ENCODE measurements at regions not wholly inside any gene's neighbourhood (a gene's known extent, or its start where the extent isn't known, plus 50 kb on each side); places are given as distances from the start of the nearest gene placed in this dataset.

DNA sequence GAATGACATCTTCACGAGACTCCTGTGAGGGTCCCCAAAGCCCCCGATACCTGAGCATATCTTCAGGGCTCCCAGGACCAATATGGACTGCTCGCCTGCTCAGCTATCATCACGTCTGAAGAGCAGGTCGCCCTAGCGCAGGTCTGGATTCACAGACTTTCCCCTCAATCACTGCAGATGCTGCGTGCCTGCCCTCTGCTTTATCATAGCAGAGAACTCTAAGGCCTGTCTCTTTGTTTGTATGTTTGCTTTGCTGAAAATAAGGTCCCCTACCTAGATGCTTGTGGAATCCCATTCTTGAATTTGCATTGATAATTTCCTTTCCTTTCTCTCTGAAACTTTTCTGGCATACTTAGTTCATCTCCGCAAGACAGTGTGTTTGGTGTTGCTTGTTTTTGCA is 140.3 kb upstream of the NSMCE3 start:
- no peak for ATAC-seq

DNA sequence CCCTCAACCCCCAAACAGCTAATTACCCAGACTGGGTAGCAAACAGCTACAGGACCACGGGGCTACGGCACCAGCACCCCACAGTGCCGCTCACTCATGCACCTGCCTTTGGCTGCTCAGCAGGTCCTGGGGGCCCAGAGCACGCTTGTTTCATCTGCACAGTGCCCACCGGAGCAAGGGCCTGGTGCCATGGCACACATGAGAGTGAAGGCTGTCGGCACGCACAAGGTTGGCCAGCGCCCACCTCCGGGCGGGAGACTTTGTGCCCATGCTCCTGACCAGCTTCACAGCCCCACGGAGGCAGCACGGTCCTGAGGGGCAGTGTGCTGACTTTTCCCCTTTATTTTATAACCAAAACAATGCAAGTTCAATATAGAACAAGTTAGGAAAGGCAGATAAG is 135.9 kb upstream of the NSMCE3 start:
- ATAC-seq: no peak
- intact Hi-C loops (cut with DNase I): no loop called here
- no peak for DNase-seq

More for the DNA sequence above, 140.3 kb upstream of the NSMCE3 start:
- intact Hi-C loops (cut with DNase I): no loop called here
- no peak for DNase-seq

DNA sequence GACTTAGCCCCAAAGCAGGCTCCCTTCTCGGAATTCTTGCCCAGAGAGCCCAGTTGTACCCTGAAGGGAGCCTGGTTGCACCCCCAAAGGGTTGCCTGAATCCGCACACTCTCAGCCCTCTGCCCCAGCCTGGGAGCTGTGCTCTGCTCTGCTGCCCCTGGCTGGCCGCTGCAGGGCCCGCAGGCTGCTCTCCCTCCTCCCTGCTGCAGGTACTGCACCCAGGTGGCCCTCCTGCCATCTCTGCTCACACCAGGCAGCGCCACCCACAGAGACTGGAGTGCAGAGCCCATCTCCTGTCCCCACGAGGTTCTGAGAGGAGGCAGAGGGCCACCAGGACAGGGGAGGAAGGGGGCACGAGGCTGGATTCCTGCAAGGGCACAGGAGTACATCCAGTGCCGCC is 134.2 kb upstream of the NSMCE3 start:
- ATAC-seq (no peak), DNase-seq (no peak)
- intact Hi-C loops (cut with DNase I): no loop called here

DNA sequence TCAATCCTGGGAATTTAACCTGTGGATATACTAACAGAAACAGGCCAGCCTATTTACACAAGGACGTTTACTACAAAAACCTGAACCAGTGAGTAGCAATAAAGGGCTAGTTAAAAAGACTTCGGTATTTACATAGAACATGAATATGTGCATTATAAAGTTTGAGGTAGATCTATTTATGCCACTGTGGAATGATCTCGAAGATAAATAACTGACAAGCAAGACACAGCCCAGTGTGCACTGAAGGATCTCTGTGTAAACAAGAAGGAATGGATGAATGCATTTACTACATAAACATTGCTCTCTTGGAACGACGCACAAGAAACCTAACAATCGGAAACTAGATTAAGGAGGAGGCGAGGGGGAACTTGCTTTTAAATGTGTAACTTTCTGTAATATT is 132.0 kb upstream of the NSMCE3 start:
- DNase-seq (no peak), ATAC-seq (no peak)
- intact Hi-C loops (cut with DNase I): no loop called here

DNA sequence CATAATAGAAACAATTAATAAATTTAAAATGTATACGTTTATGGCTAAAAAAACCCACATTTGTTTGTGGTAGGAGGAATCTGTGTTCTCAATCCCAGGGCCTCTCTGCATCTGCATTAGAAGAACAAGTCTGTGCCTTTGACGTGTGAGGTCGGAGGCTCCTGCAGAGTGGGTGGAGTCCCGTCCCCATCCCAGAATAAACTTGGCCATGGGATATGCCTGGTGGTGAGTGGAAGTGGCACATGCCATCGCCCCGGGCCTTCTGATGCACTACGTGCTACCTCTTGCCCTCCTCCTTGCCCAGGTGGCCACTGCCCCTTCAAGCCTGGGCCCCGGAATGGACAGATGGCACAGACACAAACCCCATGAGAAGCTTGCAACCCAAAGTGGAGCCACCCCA is 131.1 kb upstream of the NSMCE3 start:
- intact Hi-C loops (cut with DNase I): no loop called here
- DNase-seq (no peak), ATAC-seq (no peak)

DNA sequence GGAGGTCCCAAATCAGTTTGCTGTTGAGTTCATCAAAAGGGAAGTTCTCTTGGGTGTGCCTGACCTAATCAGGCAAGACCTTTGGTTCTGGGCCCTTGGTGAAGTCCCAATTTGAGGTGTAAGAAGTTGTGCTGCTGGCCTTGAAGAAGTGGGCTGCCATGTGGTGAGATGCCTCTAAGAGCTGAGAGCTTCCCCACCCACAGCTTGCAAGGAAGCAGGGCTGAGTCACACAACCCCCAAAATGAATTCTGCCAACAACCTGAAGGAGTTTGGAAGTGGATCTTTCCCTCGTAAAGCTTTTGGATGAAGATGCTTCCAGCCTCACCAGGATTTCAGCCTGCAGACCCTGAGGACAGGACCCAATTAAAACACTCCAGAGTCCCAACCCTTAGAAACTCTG is 129.3 kb upstream of the NSMCE3 start:
- ATAC-seq (no peak), DNase-seq (no peak)
- intact Hi-C loops (cut with DNase I): loop anchor here in 1 of 2 donors (10.0 kb wide), 1 partner anchor 54 kb away; no protein-coding TSS in a partner anchor

DNA sequence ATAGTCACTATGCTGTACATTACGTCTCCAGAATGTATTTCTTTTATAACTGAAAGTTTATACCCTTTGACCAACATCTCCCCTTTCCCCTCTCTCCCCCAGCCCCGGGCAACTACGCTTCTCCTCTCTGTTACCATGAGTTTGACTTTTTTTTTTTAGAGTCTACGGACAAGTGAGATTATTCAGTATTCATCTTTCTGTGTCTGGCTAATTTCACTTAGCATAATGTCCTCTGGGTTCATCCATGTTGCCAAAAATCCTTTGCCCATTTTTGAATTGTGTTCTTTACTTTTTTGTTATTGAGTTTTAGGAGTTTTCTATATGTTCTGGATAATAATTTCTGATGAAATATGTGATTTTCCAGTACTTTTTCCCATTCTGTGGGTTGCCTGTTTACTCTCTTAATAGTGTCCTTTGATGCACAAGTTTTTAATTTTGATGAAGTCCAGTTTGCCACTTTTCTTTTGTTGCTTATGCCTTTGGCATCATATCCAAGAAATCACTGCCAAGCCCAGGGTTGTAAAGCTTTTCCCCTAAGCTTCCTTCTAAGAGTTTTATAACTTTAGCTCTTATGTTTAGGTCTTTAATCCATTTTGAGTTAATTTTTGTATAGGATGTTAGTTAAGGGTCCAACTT is 126.7 kb upstream of the NSMCE3 start:
- DNase-seq: no peak
- intact Hi-C loops (cut with DNase I): loop anchor here in 1 of 2 donors (10.0 kb wide), 1 partner anchor 51 kb away; no protein-coding TSS in a partner anchor
- no peak for ATAC-seq

DNA sequence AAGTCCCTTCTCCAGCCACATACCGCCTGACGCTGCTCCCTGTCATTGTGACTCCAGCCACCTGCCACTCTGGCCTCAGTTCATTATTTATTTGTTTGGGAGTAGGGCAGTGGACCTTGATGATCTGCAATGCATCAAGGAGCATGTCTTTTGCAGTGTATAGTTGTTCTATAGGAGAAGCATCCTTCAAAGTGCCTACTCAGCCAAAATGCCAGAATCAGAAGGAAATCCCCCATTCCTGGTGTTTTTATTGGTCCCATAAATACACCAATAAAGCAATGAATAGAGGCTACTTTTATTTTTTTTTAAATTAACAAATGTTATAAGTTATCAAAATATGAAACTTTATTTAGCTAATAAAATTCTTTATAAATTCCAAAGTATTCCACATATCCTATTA is 123.8 kb upstream of the NSMCE3 start:
- intact Hi-C loops (cut with DNase I): loop anchor here in 1 of 2 donors (10.0 kb wide), 1 partner anchor 49 kb away; no protein-coding TSS in a partner anchor
- DNase-seq (no peak), ATAC-seq (no peak)

DNA sequence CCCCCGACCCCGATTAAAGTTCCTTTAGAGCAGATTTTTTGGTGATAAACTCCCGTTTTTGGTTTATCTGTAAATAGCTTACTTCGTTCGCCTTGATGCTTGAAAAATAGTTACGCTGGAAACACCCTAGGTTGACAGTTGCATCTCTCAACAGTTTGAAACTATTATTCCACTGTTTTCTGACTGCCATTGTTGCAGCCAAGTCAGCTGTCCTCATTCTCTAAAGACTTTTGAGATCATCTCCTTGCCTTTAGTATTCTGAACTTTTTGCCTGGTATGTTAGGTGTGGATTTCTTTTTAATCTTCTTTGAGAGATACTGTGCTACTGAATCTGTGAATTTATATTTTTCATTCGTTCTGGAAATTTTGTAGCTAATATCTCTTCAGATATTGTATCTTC is 122.7 kb upstream of the NSMCE3 start:
- ATAC-seq: no peak
- intact Hi-C loops (cut with DNase I): loop anchor here in 1 of 2 donors (10.0 kb wide), 1 partner anchor 48 kb away; no protein-coding TSS in a partner anchor
- DNase-seq: no peak

DNA sequence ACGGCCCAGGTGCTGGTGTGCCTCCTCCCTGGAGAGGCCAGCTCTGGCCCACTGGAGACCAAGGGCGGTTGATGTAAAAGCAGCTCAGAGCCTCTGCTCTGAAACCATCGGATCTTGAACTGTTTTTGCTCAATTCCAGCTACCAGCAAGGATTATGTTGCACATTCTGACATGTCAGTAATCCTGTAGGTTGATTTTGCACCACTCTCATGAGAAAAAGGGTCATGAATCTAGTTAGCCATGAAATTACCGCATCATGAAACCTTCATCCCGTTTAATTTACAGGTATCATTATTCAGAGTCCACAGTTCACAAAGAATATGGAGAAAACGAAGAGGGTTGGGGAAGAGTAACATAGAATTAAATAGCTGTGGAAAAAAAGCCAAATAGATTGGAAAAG is 120.4 kb upstream of the NSMCE3 start:
- intact Hi-C loops (cut with DNase I): loop anchor here in 1 of 2 donors (10.0 kb wide), 1 partner anchor 45 kb away; no protein-coding TSS in a partner anchor
- no peak for DNase-seq
- ATAC-seq: no peak

DNA sequence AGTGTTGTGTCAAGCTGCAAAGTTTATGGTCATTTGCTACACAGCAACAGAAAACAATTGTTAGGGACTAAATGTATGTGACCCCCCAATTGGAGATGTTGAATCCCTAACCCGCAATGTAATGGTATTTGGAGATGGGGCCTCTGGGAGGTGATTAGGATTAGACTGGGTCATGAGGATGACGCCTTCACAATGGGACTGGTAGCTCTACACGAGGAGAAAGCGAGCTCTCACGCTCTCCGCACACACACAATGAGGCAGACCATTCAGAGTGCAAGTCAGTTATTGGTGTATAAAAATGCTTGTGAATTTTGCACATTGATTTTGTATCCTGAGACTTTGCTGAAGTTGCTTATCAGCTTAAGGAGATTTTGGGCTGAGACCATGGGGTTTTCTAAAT is 116.9 kb upstream of the NSMCE3 start:
- intact Hi-C loops (cut with DNase I): no loop called here
- no peak for DNase-seq
- ATAC-seq: no peak

DNA sequence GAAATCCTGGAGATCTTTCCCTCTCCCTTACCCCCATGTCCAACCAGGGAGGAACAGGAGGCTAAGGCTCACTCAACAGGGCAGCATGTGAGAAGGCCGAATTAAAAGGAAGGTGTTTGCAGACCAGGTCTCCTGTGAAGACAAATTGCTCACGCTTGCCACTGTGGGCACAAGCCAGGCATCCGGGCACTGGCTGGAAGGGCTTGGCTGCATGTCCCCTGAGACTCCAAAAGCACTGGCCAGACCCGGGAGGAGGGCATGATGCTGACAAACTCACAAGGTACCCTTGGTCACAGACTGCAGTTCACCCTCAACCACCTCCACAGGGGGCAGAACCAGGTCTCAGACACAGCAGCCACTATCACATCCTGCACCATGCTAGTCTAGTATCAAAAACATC is 113.7 kb upstream of the NSMCE3 start:
- intact Hi-C loops (cut with DNase I): no loop called here
- no peak for DNase-seq
- ATAC-seq: no peak

DNA sequence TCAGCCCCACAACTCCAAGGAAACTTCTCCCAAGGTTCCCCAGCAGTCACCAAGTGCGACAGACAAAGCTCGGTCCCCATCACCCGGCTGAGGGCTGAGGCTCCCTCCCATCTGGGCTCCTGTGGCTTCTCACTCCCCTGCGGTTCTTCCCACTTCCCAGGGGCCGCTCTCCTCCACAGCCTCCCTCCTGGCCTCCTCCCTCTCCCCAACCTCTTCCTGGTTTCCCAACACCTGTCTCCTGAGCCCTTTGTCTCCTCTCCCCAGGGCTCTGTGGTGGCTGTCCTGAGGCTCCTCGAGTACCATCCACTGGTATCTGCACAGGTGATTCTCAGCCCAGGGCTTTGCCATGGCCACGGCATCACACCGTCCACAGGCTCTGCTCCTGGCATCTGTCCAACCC is 113.2 kb upstream of the NSMCE3 start:
- no peak for DNase-seq
- intact Hi-C loops (cut with DNase I): no loop called here
- no peak for ATAC-seq

DNA sequence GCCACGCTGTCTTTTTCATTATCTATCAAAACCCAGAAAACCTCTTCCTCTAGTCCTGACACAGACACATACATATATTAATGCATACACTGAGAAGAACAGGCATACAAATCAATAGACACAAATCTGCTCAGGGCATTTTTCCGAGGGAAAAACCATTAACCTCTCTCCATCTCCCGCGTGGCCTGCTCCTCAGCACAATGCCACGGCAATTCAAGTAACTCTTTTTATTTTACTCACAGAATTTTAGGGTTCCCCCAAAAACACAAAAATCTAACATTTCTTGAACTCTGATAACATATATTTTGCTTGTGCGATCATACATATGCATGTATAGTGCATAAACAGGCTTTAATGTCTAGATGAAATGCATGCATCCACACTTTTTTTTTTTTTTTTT is 110.8 kb upstream of the NSMCE3 start:
- intact Hi-C loops (cut with DNase I): no loop called here
- no peak for DNase-seq
- no peak for ATAC-seq

DNA sequence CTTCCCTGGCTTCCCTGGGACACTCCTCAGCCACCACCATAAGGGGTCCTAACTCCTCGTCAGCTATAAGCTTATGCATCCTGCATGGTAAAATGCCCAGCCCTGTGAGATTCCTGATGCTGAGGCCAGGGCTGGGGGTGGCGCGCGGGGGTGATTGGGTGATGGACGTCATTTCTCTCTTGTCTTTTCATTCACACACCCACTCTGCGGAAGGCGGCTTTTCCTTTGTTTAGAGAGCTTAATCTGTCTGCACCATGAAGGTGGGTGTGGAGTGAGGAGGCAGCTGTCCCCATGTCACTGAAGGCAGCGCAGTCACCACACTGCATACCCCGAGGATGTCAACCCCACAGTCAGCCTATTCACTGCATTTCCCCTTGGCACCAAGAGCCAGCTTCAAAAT is 110.0 kb upstream of the NSMCE3 start:
- DNase-seq: no peak
- ATAC-seq: peak; percentile 51 to 57
- intact Hi-C loops (cut with DNase I): no loop called here

DNA sequence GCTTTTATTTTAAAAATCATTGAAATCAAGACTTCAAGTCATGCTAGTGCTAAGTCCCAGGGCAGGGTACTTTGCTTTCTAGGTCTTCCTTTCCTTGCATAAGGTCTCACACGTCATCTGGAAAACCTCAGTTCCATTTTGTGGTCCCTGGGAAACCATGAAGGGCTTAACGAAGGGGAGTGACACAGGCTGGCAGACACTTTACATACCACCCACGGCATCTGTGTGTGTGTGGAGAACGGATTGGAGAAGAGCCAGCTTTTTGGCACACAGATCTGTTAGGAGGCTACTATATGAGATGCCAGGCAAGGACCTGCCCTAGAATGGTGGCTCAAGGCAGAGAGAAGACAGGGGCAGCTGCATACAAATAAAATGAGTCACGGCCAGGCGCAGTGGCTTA is 107.5 kb upstream of the NSMCE3 start:
- intact Hi-C loops (cut with DNase I): no loop called here
- DNase-seq: no peak
- no peak for ATAC-seq

DNA sequence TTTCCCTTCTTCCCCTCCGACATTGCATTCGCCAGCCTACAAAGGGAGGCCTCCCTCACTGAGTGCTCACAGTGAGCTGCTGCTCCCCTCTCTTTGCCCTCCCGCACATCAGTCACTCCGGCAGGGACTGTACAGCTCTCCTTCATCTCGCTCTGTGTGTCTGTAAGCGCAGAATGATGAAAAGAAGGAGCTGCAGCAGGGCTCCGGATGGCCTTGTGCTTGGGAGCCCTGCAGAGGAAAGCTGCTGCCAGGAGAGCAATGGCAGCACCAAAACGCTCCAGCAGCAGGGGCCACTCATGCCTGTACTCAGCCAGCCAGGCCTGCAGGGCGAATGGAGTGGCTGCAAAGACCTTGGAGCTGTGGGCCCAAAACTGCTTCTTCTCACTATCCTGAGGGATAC is 107.0 kb upstream of the NSMCE3 start:
- intact Hi-C loops (cut with DNase I): no loop called here
- ATAC-seq: no peak
- DNase-seq: no peak

DNA sequence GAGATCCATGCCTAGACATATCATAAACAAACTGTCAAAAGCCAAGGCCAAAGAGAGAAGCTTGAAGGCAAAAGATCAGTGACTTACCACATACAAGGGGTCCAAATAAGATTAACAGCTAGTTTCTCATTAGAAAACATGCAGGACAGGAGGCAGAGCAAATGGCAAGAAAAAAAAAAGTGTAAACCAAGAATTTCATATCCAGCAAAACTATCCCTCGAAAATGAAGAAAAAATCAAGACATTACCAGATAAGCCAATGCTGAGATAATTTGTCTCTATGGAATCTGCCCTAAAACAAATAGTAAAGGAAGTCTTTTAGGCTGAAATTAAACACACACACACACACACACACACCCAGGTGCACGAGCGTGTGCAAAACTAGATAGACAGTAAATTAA is 99.6 kb upstream of the NSMCE3 start:
- intact Hi-C loops (cut with DNase I): no loop called here
- DNase-seq: no peak
- no peak for ATAC-seq

DNA sequence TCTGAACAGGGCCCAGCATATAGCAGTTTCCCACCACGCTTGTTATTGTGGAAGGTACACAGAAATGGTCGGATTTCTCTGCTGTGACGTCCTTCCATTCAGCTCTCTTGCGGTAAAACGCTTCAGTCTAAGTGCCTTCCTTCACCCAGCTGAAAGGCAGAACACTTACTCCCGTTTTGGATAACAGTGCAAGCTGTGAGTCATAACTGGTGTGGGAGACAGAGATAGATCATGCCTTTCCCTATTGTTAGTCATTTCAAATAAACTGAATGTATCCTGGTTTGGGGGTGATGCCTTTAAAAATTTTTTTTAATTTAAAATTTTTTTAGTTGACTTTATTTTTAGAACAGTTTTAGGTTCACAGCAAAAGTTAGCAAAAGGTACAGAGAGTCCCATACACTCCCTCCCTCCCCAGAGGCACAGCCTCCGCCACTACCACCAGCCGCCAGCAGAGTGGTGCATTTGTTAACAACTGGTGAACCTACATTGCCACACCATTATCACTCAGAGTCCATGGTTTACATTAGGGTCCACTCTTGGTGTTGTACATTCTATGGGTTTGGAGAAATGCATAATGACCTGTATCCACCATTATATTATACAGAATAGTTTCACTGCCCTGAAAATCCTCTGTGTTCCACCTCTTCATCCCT is 94.9 kb upstream of the NSMCE3 start:
- no peak for DNase-seq
- intact Hi-C loops (cut with DNase I): no loop called here
- peak; percentile 30 to 93 for ATAC-seq

DNA sequence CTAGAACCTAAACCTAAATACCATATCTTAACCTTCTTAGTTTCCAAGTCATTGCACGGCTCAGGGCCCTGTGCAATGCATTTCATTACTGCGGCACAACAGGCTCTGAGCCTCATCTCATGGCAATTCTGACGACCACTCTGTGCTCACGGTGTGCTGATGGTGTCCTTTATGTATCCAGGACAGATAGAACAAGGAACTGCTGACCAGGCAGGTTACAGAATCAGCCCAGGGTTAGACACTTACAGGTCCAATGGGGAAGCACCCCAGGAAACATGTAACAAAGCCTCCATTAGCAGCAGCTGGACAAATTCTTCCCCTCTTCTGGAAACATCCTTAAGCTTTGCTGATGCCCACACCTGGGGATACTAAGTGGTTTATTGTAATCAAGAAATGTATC is 91.9 kb upstream of the NSMCE3 start:
- ATAC-seq: no peak
- intact Hi-C loops (cut with DNase I): no loop called here
- DNase-seq: no peak

DNA sequence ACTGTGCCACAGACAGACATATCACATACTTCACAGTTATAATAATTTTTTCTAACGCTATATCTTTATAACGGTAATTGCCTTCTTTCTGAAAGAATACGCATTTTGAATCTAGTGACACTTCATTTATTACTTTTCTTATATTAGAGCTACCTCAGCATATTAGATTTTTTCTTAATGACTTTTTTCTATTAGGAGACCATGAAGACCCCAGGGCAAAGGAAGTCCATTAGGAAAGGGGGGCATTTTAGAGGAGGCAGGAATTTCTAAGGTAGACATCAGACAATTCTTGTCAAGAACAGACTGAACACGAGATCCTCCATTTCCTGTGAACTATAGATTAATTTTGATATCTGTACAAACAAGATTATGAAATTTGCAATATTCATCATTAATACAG is 90.5 kb upstream of the NSMCE3 start:
- no peak for ATAC-seq
- intact Hi-C loops (cut with DNase I): no loop called here
- DNase-seq: no peak

Measured in left cardiac atrium (tissue), 4 donors.